GM23248 (cell line): ENCODE measurements at regions not wholly inside any gene's neighbourhood (a gene's known extent, or its start where the extent isn't known, plus 50 kb on each side); places are given as distances from the start of the nearest gene placed in this dataset.
"Not testable (repeated sequence)": the region's sequence is repeated elsewhere in the genome, so short reads cannot be mapped to it uniquely, and the experiment has no call there.

Source experiments
- DNase-seq: peaks from one replicate; pipeline ENCODE4 v3.0.0-alpha.2; 2015
- H2AFZ ChIP-seq: fragments of 200-600 bp; sonication (generic); 2 replicates; pipeline ENCODE4 v1.6.1; 2016; ENCODE audit warnings: antibody characterized with exemption
- H3F3A ChIP-seq: fragments of 200-600 bp; sonication (generic); 2 replicates; pipeline ENCODE4 v1.6.1; 2016; ENCODE audit warnings: mild to moderate bottlenecking, antibody characterized with exemption, mixed run types; ENCODE audit not compliant: insufficient read depth
- H3K27ac ChIP-seq: fragments of 200-600 bp; sonication (generic); 2 replicates; pipeline ENCODE4 v1.5.1; 2016; ENCODE audit warnings: mild to moderate bottlenecking
- H3K27me3 ChIP-seq: fragments of 200-600 bp; sonication (generic); replicated peaks from 2 replicates; pipeline ENCODE4 v1.6.1; 2016; ENCODE audit warnings: mild to moderate bottlenecking; ENCODE audit not compliant: insufficient read depth
- H3K36me3 ChIP-seq: fragments of 200-600 bp; sonication (generic); 2 replicates; pipeline ENCODE4 v1.6.1; 2016; ENCODE audit warnings: low read depth, mild to moderate bottlenecking
- H3K4me1 ChIP-seq: fragments of 200-600 bp; sonication (generic); 2 replicates; pipeline ENCODE4 v1.6.1; 2016; ENCODE audit warnings: mild to moderate bottlenecking; ENCODE audit not compliant: insufficient read depth
- H3K4me2 ChIP-seq: fragments of 200-600 bp; sonication (generic); one replicate; pipeline ENCODE4 v1.6.1; 2016; ENCODE audit warnings: mild to moderate bottlenecking; ENCODE audit not compliant: unreplicated experiment
- H3K4me3 ChIP-seq: fragments of 200-600 bp; sonication (generic); 2 replicates; pipeline ENCODE4 v1.5.1; 2016; ENCODE audit warnings: mild to moderate bottlenecking
- H3K79me2 ChIP-seq: fragments of 200-600 bp; sonication (generic); 2 replicates; pipeline ENCODE4 v1.6.1; 2016; ENCODE audit warnings: mild to moderate bottlenecking; ENCODE audit not compliant: insufficient read depth
- H3K9ac ChIP-seq: fragments of 200-600 bp; sonication (generic); 2 replicates; pipeline ENCODE4 v1.6.1; 2016; ENCODE audit warnings: mild to moderate bottlenecking
- H3K9me2 ChIP-seq: fragments of 200-600 bp; sonication (generic); 2 replicates; pipeline ENCODE4 v1.6.1; 2016; ENCODE audit warnings: mixed run types, mild to moderate bottlenecking, moderate library complexity; ENCODE audit not compliant: insufficient read depth
- H3K9me3 ChIP-seq: fragments of 200-600 bp; sonication (generic); one replicate; pipeline ENCODE4 v1.6.1; 2017; ENCODE audit warnings: low read depth
- H4K20me1 ChIP-seq: fragments of 200-600 bp; sonication (generic); 2 replicates; pipeline ENCODE4 v1.6.0; 2016; ENCODE audit not compliant: insufficient read depth
- EZH2 ChIP-seq: fragments of 200-600 bp; sonication (generic); IDR thresholded peaks from 2 replicates; pipeline ENCODE4 v1.6.1; 2018; ENCODE audit warnings: antibody characterized with exemption, mild to moderate bottlenecking; ENCODE audit not compliant: insufficient read depth, poor library complexity, severe bottlenecking
- EZH2phosphoT487 ChIP-seq: fragments of 200-600 bp; sonication (generic); IDR thresholded peaks from 2 replicates; pipeline ENCODE4 v1.6.1; 2018; ENCODE audit warnings: antibody characterized with exemption, moderate library complexity, mild to moderate bottlenecking, low read depth; ENCODE audit not compliant: insufficient read depth
- WGBS, 2 experiments: methylation state at CpG; one replicate each; pipeline ENCODE4 v1.1.6; 2015 to 2017; ENCODE audit warnings: low lambda C conversion rate in 2 of 2, low coverage in 1 of 2; ENCODE audit errors: missing lambda C conversion rate in 2 of 2; 5-methylcytosine and 5-hydroxymethylcytosine counted together
- in situ Hi-C: fragments of 300-500 bp; cut with MboI; formaldehyde crosslinking; loops from 2 replicates; pipeline ENCODE4 v1.15.0; 2020

DNA sequence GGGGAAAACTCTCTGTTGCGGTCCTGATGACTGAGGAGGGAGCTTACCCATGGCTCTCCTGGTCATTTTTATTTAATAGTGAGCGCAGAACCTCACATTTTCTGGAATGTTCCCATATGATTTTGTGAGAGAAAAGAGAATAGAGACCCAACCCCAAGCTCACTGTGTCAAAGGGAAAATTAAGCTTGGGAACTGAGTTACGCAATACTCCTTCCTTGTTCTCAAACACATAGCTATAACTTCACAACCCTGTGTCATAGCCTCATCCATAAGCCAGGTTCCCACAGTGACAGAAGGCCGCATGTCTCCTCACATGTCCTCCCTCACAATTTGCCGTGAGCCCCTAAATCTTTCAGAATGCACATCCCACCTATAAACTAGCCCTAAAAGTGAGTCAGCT lies 252.8 kb downstream of the CCDC74A start:
- H3K4me1 ChIP-seq, H3K4me2 ChIP-seq, H3K36me3 ChIP-seq, H3K27ac ChIP-seq, DNase-seq, H3K27me3 ChIP-seq, H3K9ac ChIP-seq, H4K20me1 ChIP-seq, H2AFZ ChIP-seq, H3F3A ChIP-seq, H3K9me2 ChIP-seq, H3K79me2 ChIP-seq, in situ Hi-C loops, H3K9me3 ChIP-seq, H3K4me3 ChIP-seq: not testable (repeated sequence)
- 63 to 78% methylated on average over 5 of the region's 5 CpGs for WGBS, 2 experiments

DNA sequence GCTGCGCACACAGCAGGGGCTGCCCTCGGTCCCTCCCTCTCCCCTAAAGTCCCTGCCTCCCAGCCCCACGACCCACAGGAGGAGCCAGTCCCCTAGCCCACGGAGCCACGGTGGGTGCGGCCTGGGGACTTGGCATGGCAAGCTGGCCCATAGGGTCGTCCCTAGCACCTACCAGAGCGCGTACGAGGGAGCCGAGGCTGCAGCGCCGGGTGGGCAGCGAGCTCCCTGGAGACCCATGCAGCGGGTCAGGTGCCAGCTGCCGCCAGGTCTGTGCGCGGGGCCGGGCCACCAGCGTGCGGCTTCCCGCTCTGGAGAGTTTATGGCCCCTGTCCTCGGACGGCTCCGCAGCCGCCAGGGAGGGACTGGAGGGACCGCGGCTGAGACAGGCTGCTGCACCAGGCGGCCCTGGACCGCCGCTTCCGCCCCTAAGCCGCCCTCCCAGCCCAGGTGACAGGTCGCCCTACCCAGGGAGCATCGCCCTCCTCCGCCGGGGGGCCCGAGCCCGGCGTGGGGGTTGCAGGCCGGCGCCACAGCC lies 273.6 kb downstream of the CCDC74A start:
- no peaks in the 10 kb centered on the region for H3K36me3 ChIP-seq
- H3K79me2 ChIP-seq = no peaks in the 10 kb centered on the region
- H3K4me1 ChIP-seq = no peaks in the 10 kb centered on the region; the same call in 1 of the 2 replicates
- H3F3A ChIP-seq = no peaks in the 10 kb centered on the region
- no peak overlapping the region for H2AFZ ChIP-seq
- no peak overlapping the region for H3K9ac ChIP-seq
- 55 to 56% methylated on average over 33 to 34 of the region's 42 CpGs for WGBS, 2 experiments
- no peaks in the 10 kb centered on the region for H3K27me3 ChIP-seq
- no peak overlapping the region for H3K27ac ChIP-seq
- in situ Hi-C loops = no loop called here
- no peak overlapping the region for H3K4me2 ChIP-seq
- no peaks in the 10 kb centered on the region for H4K20me1 ChIP-seq
- DNase-seq = no peak
- H3K9me2 ChIP-seq = no peaks in the 10 kb centered on the region
- H3K9me3 ChIP-seq = no peaks in the 10 kb centered on the region
- no peak overlapping the region for H3K4me3 ChIP-seq
- TF ChIP-seq EZH2 = no peak
- no peak for TF ChIP-seq EZH2phosphoT487

DNA sequence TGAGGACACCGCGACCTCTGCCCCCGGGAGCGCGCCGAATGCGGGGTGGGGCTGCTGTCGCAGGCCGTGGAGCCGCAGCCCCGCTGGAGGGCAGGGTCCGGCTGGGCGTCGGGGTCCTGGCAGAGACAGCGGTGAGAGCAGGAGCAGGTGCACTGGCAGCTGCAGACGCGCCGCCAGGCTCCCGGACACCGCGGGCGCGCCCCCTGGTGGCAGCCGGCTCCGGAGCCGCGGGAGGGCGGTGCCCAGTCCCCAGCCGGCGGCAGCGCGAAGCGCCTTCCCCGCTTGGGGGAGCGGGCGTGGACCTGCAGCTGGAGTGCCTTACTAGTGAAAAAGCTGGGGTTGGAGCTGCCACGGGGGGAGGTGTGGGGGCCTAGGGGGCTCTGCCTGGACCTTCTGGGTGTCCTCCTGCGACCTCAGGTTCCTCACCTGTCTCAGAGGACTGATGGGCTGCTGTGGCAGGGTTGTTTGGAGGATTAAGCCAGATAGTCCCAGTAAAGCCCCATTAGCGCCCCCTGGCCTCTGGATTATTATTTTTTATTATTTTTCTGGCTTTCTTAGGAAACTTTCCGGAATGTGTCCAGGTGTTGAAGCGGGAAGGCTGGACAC lies 274.2 kb downstream of the CCDC74A start:
- WGBS, 2 experiments = 1 to 6% methylated on average over 20 to 40 of the region's 41 CpGs
- H3K9me3 ChIP-seq, H3F3A ChIP-seq, H3K27me3 ChIP-seq, H4K20me1 ChIP-seq, H3K36me3 ChIP-seq, H3K9me2 ChIP-seq, in situ Hi-C loops, H3K27ac ChIP-seq, H3K79me2 ChIP-seq, H3K4me1 ChIP-seq: not testable (repeated sequence)
- Histone ChIP-seq H3K9ac (0 out of 2 replicates have a peak overlapping the region, but pooled peaks have one; percentile 21), H3K4me3 (peak overlapping the region; percentile 67), H3K4me2 (peak overlapping the region; percentile 73), H2AFZ (peak overlapping the region; percentile 87)
- peak; percentile 75 for DNase-seq

DNA sequence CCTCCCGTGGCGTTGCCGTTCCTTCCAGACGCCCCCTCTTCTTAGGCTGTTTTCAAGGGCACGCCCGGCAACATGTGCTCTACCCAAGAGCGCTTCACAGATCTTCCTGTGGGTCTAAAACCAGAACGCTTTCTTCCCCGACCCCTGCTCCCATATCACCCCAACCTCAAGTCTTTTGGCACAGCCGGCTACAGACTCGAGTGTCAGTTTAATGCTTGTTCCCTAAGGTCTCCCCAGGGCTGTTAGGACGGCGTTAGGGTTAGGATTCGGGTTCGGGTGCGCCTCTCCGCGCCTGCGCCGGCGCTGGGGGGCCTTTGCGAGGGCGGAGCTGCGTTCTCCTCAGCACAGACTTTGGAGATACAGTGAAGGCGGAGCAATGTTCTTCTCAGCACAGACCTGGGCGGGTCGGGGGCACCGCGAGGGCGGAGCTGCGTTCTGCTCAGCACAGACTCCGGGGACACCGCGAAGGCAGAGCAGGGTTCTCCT lies 274.7 kb downstream of the CCDC74A start:
- peak overlapping the region; percentile 73 for H3K4me2 ChIP-seq
- peak overlapping the region; percentile 87 for H2AFZ ChIP-seq
- H3K27me3 ChIP-seq, H4K20me1 ChIP-seq, H3K79me2 ChIP-seq, H3K9me2 ChIP-seq, H3K9me3 ChIP-seq, in situ Hi-C loops, H3K4me1 ChIP-seq, H3F3A ChIP-seq, H3K36me3 ChIP-seq, H3K27ac ChIP-seq: not testable (repeated sequence)
- 0 out of 2 replicates have a peak overlapping the region, but pooled peaks have one; percentile 21 for H3K9ac ChIP-seq
- 2 to 3% methylated on average over 34 of the region's 34 CpGs for WGBS, 2 experiments
- DNase-seq = peak; percentile 31
- H3K4me3 ChIP-seq = peak overlapping the region; percentile 67

DNA sequence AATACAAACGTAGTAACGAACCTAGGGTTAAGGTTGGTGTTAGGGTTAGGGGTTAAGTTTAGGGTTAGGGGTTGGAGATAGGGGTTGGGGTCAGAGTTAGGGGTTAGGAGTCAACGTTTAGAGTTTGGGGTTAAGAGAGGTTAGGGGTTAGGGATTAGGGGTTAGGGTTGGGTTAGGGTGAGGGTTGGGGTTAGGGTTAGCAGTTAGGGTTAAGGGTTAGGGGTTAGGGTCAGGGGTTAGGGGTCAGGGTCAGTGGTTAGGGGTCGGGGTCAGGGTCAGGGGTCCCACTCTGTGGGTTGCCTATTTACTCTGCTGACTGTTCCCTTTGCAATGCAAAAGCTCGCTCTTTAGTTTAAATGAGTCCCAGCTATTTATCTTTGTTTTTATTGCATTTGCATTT lies 275.5 kb downstream of the CCDC74A start:
- H4K20me1 ChIP-seq, H3K27ac ChIP-seq, H3K4me2 ChIP-seq, in situ Hi-C loops, H3K4me1 ChIP-seq, DNase-seq, H3F3A ChIP-seq, H3K27me3 ChIP-seq, H3K4me3 ChIP-seq, H3K9ac ChIP-seq, H3K9me2 ChIP-seq, H2AFZ ChIP-seq, H3K36me3 ChIP-seq, H3K79me2 ChIP-seq, H3K9me3 ChIP-seq: not testable (repeated sequence)
- WGBS, 2 experiments = 61 to 63% methylated on average over 4 to 5 of the region's 5 CpGs

DNA sequence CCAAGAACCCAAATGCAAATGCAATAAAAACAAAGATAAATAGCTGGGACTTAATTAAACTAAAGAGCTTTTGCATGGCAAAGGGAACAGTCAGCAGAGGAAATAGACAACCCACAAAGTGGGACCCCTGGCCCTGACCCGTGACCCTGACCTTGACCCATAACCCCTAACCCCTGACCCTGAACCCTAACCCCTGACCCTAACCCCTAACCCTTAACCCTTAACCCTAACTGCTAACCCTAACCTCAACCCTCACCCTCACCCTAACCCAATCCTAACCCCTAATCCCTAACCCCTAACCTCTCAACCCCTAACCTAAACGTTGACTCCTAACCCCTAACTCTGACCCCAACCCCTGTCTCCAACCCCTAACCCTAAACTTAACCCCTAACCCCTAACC lies 284.9 kb downstream of the CCDC74A start:
- H3K9me2 ChIP-seq = not testable (repeated sequence)
- 13 to 17% methylated on average over 2 of the region's 2 CpGs for WGBS, 2 experiments

DNA sequence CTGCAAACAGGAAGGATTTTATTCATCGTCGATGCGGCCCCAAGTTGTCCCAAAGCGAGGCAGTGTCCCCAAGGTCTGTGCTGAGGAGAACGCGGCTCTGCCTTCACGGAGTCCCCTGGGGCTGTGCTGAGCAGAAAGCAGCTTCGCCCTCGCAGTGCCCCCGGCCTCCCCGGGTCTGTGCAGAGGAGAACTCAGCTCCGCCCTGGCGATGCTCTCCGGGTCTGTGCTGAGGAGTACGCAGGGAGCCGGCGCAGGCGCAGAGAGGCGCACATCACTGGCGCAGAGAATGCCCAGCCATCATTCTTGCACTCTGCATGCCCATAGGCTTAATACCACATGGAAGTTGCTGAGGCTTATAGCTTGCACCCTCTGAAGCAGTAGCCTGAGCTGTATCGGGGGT lies 285.7 kb downstream of the CCDC74A start:
- H3K4me3 ChIP-seq, H3F3A ChIP-seq, H3K4me1 ChIP-seq, H3K79me2 ChIP-seq, in situ Hi-C loops, H3K4me2 ChIP-seq, H3K36me3 ChIP-seq, H3K9ac ChIP-seq, H3K27me3 ChIP-seq, H2AFZ ChIP-seq, H4K20me1 ChIP-seq, H3K27ac ChIP-seq, H3K9me2 ChIP-seq, DNase-seq, H3K9me3 ChIP-seq: not testable (repeated sequence)
- WGBS, 2 experiments = 80 to 83% methylated on average over 18 to 21 of the region's 21 CpGs

More for the DNA sequence above, 284.9 kb downstream of the CCDC74A start:
- H3K4me1 ChIP-seq, H3K9ac ChIP-seq, H3F3A ChIP-seq, H4K20me1 ChIP-seq, H3K9me3 ChIP-seq, H3K36me3 ChIP-seq, H3K27me3 ChIP-seq, H3K27ac ChIP-seq, H2AFZ ChIP-seq, H3K79me2 ChIP-seq, H3K4me3 ChIP-seq, DNase-seq, H3K4me2 ChIP-seq, in situ Hi-C loops: not testable (repeated sequence)
